OCI-M1 (cell line): ENCODE measurements at regions not wholly inside any gene's neighbourhood (a gene's known extent, or its start where the extent isn't known, plus 50 kb on each side); places are given as distances from the start of the nearest gene placed in this dataset.

ENCODE experiments used
- DNase-seq: peaks from one replicate; lab custom pipeline; 2025; lab: John Stamatoyannopoulos, UW

DNA sequence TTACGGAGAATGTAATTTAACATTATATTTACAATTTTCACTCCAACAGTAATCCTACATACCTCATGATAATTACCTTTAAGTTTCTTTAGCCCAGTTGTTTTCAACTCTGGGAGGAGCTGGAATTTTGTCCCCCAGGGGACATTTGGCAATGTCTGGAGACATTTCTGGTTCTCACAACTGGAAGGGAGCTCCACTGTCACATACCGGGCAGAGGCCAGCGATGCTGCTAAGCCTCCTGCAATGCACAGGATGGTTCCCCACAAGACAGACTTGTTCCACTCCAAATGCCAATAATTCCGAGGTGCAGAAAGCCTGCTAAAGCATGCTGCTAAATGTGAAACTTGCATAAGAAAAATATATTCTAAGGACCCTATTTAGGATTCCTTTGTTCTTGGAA is 251.1 kb upstream of the IRX5 start:
- DNase-seq = no peak

DNA sequence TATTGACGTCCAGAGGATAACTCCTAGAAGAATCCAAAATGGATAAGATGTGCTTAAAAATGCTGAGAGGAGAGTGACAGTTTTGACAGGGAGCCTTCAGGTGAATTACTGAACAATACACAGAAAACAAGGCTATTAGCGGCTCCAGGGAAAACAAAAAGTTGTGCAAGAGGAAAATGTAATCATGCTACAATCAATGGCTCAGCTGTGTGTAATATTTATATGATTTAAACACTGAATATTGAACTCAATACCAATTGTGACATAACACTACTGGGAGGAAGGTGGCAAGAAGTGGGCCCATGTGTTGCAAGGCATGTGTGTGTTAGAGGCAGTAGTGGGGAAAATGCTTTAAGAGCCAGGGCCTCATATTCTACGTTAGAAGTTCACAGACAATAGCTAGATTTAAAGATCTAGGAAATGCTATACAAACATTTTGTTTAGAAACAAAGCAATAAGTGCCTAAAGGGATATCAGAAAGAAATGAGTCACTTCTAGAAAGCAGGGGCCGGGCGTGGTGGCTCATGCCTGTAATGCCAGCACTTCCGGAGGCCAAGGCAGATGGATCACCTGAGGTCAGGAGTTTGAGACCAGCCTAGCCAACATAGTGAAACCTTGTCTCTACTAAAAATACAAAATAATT is 253.2 kb upstream of the IRX5 start:
- no peak for DNase-seq

DNA sequence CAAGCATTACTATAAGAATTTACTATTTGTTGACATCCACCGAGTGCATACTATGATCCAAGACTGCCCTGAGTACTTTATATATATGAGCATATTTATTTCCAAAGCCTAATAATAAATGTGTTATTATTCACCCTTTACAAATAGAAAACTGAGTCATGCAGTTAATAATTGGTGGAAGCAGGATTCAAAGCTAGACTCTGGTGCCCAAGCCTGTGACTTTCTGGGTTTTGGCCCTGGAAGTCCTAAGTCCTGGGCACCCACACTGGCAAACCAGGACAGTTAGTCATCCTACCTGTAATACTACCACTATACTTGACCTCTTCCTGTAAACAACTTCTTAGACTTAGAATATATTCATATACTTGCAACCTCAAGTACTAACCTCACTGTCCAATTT is 257.4 kb upstream of the IRX5 start:
- DNase-seq = no peak

DNA sequence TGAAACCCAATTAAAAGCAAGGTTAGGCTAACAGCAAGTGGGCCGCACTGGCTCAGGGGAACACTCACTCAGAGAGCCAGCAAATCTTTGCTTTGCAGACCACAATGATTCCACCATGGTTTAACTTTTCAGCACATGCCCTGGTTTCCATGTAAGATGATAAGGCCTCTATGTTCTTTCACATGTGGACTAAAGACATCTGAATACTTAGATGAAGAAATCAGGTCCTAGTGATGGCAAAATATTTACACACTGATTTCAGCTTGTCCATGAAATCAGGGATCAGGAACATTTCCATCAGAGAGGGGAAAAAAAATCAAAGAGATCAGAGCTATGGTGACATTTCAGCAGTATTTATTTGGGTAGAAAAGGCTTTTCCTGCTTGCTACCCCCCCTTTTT is 258.2 kb upstream of the IRX5 start:
- no peak for DNase-seq

DNA sequence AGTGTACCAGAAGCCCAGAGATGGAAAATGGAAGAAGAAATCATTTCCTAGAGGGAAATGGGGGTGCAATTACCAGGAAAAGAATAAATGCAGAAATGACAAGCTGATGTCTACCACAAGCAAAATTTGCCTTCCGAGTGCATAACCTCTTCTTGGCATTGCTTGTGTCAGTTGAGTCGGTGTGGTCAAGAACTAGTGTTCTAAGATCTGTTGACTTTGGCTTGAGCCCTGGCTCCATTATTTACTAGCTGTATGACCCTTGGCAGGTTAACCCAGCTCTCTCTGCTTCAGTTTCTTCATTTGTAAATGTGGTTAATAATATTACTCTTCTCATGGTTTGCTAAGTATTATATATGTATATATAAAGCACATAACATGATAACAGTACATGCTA is 273.0 kb upstream of the IRX5 start:
- no peak for DNase-seq

DNA sequence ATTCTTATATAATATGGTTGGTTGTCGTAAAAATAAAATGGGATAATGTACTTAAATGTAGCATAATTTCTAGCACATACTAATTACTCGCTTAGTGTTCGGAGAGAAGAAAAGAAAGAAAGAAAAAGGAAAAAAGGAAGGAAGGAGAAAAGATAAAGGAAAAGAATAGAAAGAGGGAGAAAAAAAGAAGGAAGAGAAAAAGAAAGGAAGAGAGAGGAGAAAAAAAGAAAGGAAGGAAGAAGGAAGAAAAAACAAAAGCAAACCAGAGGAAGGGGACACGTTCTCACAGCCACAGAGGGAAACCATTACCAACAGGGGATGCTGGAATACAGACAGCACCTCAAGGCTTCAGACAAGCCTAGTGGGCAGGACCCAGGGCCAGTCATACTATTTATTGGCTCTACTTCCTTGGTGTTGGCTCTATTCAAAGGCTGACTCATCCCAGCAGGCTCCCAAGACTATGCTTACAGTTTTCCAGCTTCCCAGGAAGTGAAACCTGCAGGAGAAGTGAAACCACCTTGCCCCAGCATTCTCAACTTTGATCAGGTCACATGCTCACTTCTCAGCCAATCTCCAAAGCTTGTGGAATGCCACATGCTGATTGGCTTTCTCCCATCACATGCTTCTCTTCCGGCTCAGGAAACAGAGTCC is 273.5 kb upstream of the IRX5 start:
- DNase-seq = peak; percentile 9

DNA sequence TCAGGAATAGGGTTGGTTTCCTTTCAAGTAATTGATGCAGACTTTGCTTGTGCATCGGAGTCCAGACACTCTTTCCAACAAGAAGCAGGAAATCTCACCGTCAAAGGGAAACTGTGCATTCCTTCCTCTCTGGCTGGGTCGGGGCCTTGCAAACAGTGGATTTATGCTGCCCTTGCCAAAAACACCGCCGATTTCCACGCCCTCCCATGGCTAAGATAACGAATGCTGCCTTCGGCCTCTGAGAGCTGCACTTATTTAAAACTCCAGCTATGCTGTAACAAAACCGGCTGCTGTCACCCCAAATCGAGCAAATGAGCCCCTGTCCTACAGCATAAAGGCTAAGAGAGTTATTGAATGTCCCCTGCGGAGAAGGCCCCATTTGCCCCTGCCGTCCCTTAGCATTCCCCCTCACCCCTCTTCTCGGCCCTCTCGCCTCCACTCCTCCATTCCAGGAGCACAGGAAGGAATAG is 275.5 kb upstream of the IRX5 start:
- DNase-seq = no peak

DNA sequence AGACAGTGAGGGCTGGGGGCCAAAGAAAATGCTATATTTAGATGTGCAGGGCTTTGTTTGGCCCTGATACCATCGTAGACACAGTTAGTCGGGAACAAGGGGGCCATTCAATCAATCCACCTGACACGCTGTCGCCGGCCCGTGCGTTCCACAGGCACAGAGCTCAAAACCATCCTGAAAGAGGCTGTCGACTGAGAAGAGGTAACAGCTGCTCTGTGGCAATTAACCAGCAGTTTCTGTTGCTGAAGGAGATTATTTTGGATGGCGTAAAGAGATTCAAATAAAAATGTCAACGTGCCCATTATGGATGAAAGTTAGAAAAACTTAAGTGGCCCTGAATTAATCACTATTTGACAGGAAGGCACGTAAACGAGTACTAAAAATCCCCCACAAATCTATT is 276.2 kb upstream of the IRX5 start:
- DNase-seq = no peak

DNA sequence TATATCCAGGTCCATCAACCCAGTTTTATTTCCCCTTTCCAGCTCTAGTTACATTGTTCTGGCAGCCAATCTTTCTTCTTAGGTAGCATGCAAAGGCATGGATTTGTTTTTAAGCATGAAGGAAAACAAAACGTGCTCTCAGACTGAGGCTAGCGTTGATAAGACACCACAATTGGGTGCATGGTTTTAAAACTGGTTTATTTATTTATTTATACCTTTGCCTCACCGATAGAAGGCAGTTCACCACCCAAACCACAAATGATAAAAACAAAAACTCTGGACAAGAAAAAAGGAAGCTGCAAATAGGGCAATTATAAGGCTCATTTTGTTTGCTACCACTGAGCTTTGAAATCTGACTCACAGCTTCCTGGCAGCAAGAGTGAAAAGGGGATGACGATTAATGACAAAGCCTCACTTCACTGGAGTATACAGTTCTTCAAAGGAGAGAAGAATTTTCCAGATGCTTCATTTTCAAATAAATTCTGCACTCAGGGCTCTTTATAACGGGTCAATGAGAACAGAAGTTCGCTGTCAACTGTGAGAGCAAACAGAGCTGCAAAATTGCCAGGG is 278.4 kb upstream of the IRX5 start:
- no peak for DNase-seq

DNA sequence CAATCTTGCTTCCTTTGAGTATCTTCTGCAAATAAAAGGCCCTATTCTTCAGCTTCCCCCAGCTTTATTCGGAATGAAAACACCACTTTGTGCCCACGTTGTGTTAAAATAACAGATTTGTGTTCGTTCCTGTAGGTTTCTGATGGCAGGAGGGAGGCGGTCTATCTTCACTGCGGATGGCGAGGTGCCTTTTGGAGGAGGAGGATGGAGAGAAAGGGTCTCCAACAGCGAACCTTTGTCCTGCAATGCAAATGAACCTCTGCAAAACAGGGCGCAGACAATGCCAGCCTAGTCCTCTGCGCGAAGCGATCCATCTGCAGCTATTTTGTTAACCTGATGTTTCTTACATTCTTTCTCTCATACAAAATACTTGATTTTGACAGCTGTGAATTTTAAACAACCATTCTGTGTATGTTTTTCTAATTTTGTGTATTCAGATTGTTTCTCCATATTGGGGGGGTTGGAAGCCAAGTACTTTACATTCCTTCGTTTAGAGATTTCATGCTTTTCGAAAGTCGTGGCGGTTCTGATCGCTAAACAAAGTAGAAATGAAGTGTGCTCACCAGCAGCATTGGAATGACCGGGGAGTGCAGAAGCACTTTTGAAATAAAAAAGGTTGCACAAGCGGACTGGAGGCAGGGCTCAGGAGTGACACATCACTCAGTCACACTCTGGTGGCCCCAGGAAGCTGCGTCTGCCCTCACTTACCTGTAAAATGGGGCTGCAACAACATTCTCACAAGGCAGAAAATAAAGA is 279.0 kb upstream of the IRX5 start:
- no peak for DNase-seq

DNA sequence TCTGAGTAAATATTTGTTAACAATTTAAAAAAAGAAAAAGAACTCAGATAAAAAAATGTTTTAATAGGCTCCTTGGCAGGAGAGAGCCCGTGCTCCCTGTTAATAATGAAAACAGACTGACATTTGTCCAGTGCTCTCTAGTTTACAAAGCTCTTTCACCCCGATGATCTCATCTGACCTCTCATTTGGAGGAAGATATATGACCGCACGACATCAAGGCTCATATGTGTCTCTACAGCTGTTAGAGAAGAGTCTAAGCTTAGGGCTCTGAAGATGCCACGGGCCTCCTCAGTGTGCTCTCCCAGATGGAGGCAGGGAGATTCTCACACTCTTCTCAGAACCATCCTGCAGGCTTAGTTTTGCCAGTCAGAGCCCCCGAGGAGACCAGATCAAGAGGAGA is 280.8 kb upstream of the IRX5 start:
- no peak for DNase-seq

DNA sequence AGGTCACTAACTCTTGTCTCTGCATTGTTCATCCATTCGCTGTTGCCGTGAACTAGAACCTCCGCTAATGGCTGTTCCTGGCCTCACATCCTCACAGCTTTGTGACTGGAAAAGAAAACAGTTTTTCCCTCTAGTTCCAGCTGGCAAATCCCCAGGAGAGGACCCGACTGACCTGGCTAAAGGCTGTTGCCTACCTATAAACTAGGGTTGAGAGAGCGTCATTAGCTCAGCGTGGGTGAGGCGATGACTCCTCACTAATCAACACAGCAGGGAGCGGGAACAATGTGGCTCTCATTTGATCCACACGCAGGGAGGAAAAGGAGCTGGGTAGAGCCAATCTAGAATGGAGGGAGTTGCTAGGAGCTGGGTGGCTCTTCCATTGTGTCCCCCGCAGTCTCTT is 282.1 kb upstream of the IRX5 start:
- DNase-seq = no peak

DNA sequence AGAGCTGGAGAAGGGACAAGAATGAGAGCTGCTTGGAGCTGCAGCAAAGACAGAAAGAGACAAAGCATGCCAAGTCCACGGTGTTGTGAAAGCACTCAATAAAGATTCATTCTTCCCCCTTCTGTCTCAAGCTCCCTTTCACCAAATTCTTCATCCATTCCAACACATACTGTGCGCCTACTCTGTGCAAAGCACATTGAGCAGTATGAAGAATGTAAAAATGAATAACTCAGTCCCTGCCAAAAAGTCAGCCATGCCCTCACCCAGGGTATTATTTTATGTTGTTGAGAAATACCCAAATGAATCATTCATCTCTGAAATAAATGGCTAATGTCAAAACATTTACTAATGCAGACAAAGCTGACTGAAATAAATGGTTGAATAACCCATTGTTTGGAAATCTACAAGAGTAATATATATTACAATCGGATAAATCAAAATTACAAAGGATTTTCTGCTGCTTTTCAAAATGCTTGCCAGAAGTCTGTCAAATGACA is 282.9 kb upstream of the IRX5 start:
- no peak for DNase-seq

DNA sequence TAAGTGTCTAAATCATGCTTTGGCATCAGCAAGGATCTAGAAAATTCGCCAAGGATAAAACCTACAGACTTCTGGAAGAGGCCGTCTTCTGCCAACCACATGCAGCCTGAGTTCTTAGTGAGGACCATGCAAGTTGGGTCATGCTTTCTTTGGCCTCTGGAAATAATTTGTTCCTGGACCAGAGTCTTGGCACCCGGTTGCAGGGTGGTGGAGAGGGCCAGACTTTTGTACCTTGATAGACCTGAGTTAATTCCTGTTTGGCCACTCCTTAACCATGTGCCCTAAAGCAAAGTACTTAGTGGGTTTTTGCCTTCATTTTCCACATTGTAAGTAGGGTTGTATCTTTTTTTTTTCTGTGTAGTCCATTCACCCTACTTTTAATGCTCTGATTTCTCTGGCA is 283.4 kb upstream of the IRX5 start:
- DNase-seq = no peak

DNA sequence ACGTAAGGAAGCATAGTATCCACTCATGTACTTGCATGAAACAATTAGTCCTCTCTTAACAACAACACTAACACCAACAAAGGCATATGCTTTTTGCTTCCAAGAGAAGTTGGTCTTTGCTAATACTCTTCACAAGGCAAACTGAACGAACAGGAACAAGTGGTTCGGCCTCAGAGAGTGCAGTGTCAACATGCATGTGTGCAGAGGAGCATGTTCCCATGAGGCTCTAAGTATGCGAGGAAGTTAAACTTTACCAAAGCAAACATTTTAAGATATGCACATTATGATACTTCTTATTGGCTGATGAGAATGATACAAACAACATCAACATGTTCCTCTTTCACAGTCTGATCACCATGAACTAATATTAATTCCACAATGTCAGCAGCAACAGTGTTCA is 285.3 kb upstream of the IRX5 start:
- no peak for DNase-seq

DNA sequence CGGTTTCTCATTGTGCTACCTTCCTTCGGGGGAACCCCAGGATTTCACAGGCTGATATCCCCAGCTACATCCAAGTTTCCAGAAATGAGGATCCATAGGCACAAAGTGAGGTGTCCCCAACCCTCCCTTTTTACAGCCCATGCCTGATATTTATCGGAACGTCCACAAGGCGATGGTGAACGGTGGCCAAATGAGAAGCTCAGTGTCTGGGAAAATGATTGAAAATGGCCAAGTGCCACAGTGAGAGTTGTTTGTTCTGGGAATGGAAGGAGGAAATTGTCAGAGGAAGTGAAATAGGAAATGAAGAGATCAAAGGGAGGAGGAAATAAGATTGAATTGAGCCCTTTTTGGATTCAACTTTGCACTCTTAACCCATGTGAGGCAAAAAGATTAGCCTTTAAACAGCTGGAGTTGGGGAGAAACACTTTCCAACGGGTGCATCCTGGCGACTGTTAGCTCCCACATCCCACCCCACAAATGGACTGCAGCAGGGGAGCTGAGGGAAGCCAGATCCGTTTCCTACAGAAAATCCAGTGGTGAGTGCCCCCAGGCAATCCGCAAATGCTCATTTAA is 294.4 kb upstream of the IRX5 start:
- no peak for DNase-seq

DNA sequence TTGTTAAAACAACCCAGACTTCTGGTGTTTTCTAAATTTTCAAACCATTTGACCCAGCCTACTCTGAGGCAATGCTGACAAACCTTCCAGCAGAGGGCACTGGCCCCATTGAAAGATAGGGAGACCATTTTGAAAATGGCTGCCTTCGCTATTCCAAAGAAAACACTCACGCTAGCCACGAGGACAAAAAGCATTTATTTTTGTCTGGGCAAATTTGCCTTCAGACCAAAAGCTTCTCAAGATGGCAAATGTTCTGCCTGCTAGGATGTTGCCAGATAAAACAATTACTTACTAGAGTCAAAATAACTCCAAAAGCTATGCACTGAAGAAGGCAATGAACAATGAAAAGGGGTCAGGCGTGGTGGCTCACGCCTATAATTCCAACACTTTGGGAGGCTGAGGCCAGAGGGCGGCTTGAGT is 296.7 kb upstream of the IRX5 start:
- DNase-seq = peak; percentile 15

DNA sequence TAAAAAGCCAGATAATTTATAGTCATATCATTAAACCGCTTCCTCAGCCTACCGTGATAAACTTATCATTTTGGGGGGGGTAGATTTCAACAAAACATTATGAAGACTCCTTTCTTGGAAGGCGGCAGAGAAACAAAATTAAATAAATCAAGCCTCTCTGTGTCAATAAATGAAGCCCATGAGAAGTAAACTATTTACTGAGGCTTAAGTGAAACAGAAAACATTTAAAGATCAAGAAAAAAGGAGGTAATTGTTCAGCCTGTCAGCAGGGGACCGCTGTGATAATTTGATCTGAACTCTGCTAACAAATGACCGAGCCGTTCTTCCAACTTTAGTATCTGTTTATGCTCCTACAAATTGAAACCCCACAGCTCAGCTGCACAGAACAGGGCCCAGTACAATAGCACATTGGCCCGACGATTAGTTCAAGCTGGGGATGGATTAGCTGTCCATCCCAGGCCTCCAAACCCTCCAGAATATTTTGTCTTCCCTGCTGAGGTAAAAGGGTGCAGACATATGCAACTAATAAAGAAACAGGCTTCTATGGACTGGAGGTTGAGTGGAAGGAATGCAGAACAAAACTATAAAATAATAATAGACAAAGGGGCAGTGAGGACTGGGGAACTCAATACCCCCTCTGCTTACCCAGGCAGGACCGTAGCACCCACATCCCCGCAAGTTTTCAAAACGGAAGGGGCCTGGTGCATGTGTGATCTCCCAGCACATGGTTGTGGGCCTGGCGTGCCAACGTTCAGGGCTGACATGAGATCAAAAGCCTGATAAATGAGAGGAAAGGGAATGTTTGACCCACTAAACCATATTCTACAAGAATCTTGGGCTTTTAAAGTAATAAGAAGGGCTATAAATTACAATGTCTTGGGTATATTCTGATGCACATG is 298.1 kb upstream of the IRX5 start:
- DNase-seq = no peak

DNA sequence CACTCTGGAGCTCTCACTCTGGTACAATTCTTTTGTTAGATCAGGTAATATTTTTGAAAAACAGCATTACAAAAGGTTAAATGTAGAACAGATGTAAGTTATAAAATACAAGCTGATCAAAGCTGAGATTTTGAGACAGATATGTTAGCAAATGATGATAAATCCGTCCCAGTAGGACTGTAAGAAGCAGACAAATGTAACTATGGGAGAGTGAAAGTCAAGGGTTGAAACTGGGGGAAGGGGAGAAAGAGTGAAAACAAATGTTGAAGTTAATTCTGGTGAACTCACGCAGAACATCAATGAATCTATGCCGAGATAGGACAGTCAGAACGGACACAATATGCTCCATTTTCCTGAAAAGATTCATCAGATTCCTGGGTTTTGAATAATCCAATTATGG is 298.9 kb upstream of the IRX5 start:
- DNase-seq = no peak

DNA sequence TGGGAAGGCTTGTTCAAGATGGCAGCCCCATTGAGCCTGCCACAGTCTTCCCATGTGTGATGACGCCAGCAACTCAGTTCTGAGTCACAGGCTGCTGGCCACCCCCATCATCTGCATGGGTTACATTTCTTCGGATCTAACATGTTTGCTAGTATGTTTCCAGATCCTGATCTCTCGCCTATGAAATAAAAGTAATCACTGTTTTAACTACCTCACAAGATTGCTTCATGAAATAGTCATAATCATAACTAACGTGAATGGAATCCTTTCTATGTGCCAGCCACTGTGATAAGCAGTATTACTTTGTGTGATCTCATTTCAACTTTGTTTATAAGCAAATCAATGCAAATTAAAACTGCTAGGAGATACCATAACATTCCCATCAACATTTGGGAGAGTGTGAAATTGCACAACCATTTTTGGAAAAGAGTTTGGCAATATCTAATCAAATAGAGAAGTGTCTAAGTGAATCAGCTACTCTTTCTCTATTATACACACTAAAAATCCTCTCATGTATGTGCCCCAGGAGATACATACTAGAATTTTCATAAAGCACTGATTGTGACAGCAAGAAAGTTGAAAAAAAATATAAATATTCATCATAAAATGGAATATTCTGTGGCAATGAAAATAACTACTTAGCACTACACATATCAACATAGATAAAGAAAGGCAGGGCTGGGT is 300.2 kb upstream of the IRX5 start:
- DNase-seq = no peak
